Keratinocyte (primary cell): ENCODE measurements at regions not wholly inside any gene's neighbourhood (a gene's known extent, or its start where the extent isn't known, plus 50 kb on each side); places are given as distances from the start of the nearest gene placed in this dataset.

ENCODE experiments used
- DNase-seq: peaks from one replicate; pipeline ENCODE4 v3.0.0-alpha.2; 2011; ENCODE audit warnings: low read depth, missing footprints, low spot score
- FAIRE-seq: peaks from 2 replicates; lab custom pipeline; 2011; peaks lifted over from hg19 to GRCh38; lab: Jason Lieb, UNC
- H2AFZ ChIP-seq: 2 replicates; pipeline ENCODE4 v1.6.0; 2012; ENCODE audit warnings: low read length, control low read depth, inconsistent platforms; ENCODE audit not compliant: control insufficient read depth
- H3K27ac ChIP-seq: 2 replicates; pipeline ENCODE4 v1.5.1; 2011; ENCODE audit warnings: low read length; ENCODE audit not compliant: control insufficient read depth, insufficient read depth
- H3K27me3 ChIP-seq: 3 replicates; pipeline ENCODE4 v1.6.0; 2011; ENCODE audit warnings: low read length; ENCODE audit not compliant: control insufficient read depth, insufficient read depth; ENCODE audit errors: extremely low read depth
- H3K36me3 ChIP-seq, 2 experiments: 2 replicates in 1 of 2; 3 replicates in 1 of 2; pipeline ENCODE4 v1.5.1; 2011; ENCODE audit warnings: low read length in 2 of 2, mild to moderate bottlenecking in 1 of 2; ENCODE audit not compliant: control insufficient read depth in 2 of 2, insufficient read depth in 2 of 2; ENCODE audit errors: extremely low read depth in 1 of 2
- H3K4me1 ChIP-seq: 3 replicates; pipeline ENCODE4 v1.5.1; 2011; ENCODE audit warnings: low read length; ENCODE audit not compliant: control insufficient read depth, insufficient read depth; ENCODE audit errors: extremely low read depth
- H3K4me2 ChIP-seq: 3 replicates; pipeline ENCODE4 v1.6.0; 2011; ENCODE audit warnings: low read depth, low read length; ENCODE audit not compliant: control insufficient read depth, insufficient read depth; ENCODE audit errors: extremely low read depth
- H3K4me3 ChIP-seq, 3 experiments: fragments of 200-600 bp in 1 of 3; sonication (generic) in 1 of 3; 2 replicates in 2 of 3; 3 replicates in 1 of 3; pipeline ENCODE4 v1.5.1; 2011 to 2016; ENCODE audit warnings: low read length in 3 of 3, mild to moderate bottlenecking in 3 of 3, control low read depth in 2 of 3, inconsistent platforms in 1 of 3, low read depth in 1 of 3, mixed read lengths in 1 of 3, mixed run types in 1 of 3, moderate library complexity in 1 of 3; ENCODE audit not compliant: control insufficient read depth in 2 of 3, insufficient read depth in 2 of 3; ENCODE audit errors: extremely low read depth in 1 of 3
- H3K79me2 ChIP-seq: 2 replicates; pipeline ENCODE4 v1.6.0; 2012; ENCODE audit warnings: low read length; ENCODE audit not compliant: control insufficient read depth, insufficient read depth
- H3K9ac ChIP-seq: 3 replicates; pipeline ENCODE4 v1.6.0; 2011; ENCODE audit warnings: low read length; ENCODE audit not compliant: control insufficient read depth, insufficient read depth; ENCODE audit errors: extremely low read depth
- H3K9me1 ChIP-seq: 3 replicates; pipeline ENCODE4 v1.6.0; 2011; ENCODE audit warnings: low read length; ENCODE audit not compliant: control insufficient read depth, insufficient read depth; ENCODE audit errors: extremely low read depth
- H3K9me3 ChIP-seq: 2 replicates; pipeline ENCODE4 v1.5.1; 2012; ENCODE audit warnings: low read depth, low read length; ENCODE audit not compliant: control insufficient read depth
- H4K20me1 ChIP-seq: 3 replicates; pipeline ENCODE4 v1.6.0; 2011; ENCODE audit warnings: low read length; ENCODE audit not compliant: control insufficient read depth, insufficient read depth; ENCODE audit errors: extremely low read depth
- EZH2 ChIP-seq: IDR thresholded peaks from one replicate; pipeline ENCODE4 v1.6.1; 2012; ENCODE audit warnings: inconsistent platforms, mild to moderate bottlenecking, low read length, moderate library complexity
- dilution Hi-C: fragments of 300-500 bp; cut with MboI; formaldehyde crosslinking; loops from one replicate; pipeline ENCODE4 v1.7.0; 2020; ENCODE audit warnings: low sequenced_read_pairs; ENCODE audit not compliant: extremely low pct_ligation_motif_present
- TF ChIP-seq, protein P1 (sequence below), 3 experiments: IDR thresholded peaks in 1 of 3; conservative IDR thresholded peaks in 1 of 3; optimal IDR thresholded peaks in 1 of 3; 2 replicates in 2 of 3; 3 replicates in 1 of 3; pipeline versions ENCODE3 to v1.5.1; 2011; ENCODE audit warnings: low read length in 3 of 3, mild to moderate bottlenecking in 3 of 3, moderate library complexity in 2 of 3, control low read depth in 1 of 3, inconsistent platforms in 1 of 3; ENCODE audit not compliant: insufficient read depth in 2 of 3; ENCODE audit errors: extremely low read depth in 1 of 3

DNA sequence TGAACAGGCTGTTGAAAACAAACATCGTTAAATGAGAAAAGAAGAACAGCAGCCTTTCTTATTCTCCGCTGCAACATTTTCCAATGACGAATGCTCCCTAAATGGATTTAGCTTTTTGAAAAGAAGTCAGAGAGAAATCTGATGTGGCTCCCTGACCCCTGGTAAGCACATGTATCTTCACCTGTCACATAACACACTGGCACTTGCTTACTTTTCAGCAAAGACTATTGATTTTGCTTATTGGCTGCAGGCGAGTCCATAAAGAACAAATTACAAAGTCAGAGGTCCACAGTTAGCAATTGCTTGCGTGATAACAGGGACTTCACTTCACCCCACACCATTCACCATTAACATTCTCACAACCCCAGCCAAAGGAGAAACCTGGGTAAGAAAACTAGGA is 362.8 kb downstream of the GPATCH2 start:
- dilution Hi-C loops, result no loop called here
- no peaks in the 10 kb centered on the region for H3K27me3 ChIP-seq
- H2AFZ ChIP-seq, result no peak overlapping the region
- H3K9ac ChIP-seq, result no peak overlapping the region
- H3K27ac ChIP-seq, result no peak overlapping the region
- H3K4me2 ChIP-seq, result no peak overlapping the region
- no peak for DNase-seq
- H3K36me3 ChIP-seq, result no peaks in the 10 kb centered on the region
- H3K9me1 ChIP-seq, result no peaks in the 10 kb centered on the region
- H4K20me1 ChIP-seq, result no peaks in the 10 kb centered on the region
- no peaks in the 10 kb centered on the region for H3K79me2 ChIP-seq
- FAIRE-seq, result no peak
- TF ChIP-seq, protein P1, sequence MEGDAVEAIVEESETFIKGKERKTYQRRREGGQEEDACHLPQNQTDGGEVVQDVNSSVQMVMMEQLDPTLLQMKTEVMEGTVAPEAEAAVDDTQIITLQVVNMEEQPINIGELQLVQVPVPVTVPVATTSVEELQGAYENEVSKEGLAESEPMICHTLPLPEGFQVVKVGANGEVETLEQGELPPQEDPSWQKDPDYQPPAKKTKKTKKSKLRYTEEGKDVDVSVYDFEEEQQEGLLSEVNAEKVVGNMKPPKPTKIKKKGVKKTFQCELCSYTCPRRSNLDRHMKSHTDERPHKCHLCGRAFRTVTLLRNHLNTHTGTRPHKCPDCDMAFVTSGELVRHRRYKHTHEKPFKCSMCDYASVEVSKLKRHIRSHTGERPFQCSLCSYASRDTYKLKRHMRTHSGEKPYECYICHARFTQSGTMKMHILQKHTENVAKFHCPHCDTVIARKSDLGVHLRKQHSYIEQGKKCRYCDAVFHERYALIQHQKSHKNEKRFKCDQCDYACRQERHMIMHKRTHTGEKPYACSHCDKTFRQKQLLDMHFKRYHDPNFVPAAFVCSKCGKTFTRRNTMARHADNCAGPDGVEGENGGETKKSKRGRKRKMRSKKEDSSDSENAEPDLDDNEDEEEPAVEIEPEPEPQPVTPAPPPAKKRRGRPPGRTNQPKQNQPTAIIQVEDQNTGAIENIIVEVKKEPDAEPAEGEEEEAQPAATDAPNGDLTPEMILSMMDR (optimal IDR thresholded peaks at IDR 0.05 in 1 of 3, IDR thresholded peaks at IDR 0.05 in 1 of 3, conservative IDR thresholded peaks at IDR 0.05 in 1 of 3; ENCODE audit: extremely low read depth in 1 of 3, insufficient read depth in 2 of 3, low read length in 3 of 3), result no peak
- TF ChIP-seq EZH2, result no peak
- no peaks in the 10 kb centered on the region for H3K4me1 ChIP-seq
- H3K9me3 ChIP-seq, result no peaks in the 10 kb centered on the region
- H3K4me3 ChIP-seq, result no peak overlapping the region

- dilution Hi-C loops, result no loop called here
- Histone ChIP-seq H3K4me2 (no peak overlapping the region), H3K4me1 (no peaks in the 10 kb centered on the region), H3K36me3 (no peaks in the 10 kb centered on the region), H3K79me2 (no peaks in the 10 kb centered on the region), H3K9ac (no peak overlapping the region), H2AFZ (no peak overlapping the region), H3K27me3 (no peaks in the 10 kb centered on the region), H3K4me3 (no peak overlapping the region), H3K9me1 (no peaks in the 10 kb centered on the region), H3K27ac (no peak overlapping the region), H3K9me3 (no peaks in the 10 kb centered on the region), H4K20me1 (no peaks in the 10 kb centered on the region)
- DNase-seq (no peak), FAIRE-seq (no peak)
- no peak for TF ChIP-seq EZH2
- TF ChIP-seq, protein P1 (optimal IDR thresholded peaks at IDR 0.05 in 1 of 3, IDR thresholded peaks at IDR 0.05 in 1 of 3, conservative IDR thresholded peaks at IDR 0.05 in 1 of 3; ENCODE audit: extremely low read depth in 1 of 3, insufficient read depth in 2 of 3, low read length in 3 of 3), result no peak
Observed at GRCh38 chr1:217261636-217262035, 369.3 kb downstream of the GPATCH2 start.
